GM23338 (cell line): ENCODE measurements at regions not wholly inside any gene's neighbourhood (a gene's known extent, or its start where the extent isn't known, plus 50 kb on each side); places are given as distances from the start of the nearest gene placed in this dataset.

Source experiments
- ATAC-seq: fragments of 200-7000 bp; cut with Tn5 transposase; 3 replicates; pipeline ENCODE4 v1.9.1; 2020
- DNase-seq: peaks from one replicate; pipeline ENCODE4 v3.0.0-alpha.2; 2015; ENCODE audit warnings: low spot score
- H2AFZ ChIP-seq: fragments of 200-600 bp; sonication (generic); 2 replicates; pipeline ENCODE4 v1.8.0; 2016; ENCODE audit warnings: antibody characterized with exemption, mild to moderate bottlenecking, moderate library complexity
- H3F3A ChIP-seq: fragments of 200-600 bp; sonication (generic); replicated peaks from 2 replicates; pipeline ENCODE4 v1.8.0; 2017; ENCODE audit warnings: antibody characterized with exemption, mixed run types, low read depth
- H3K27ac ChIP-seq: fragments of 200-600 bp; sonication (generic); 2 replicates; pipeline ENCODE4 v1.6.1; 2016; ENCODE audit warnings: low read depth
- H3K27me3 ChIP-seq: fragments of 200-600 bp; sonication (generic); 2 replicates; pipeline ENCODE4 v1.8.0; 2016; ENCODE audit warnings: mild to moderate bottlenecking, mixed run types, moderate library complexity; ENCODE audit not compliant: insufficient read depth
- H3K36me3 ChIP-seq: fragments of 200-600 bp; sonication (generic); 2 replicates; pipeline ENCODE4 v1.8.0; 2016; ENCODE audit warnings: mild to moderate bottlenecking; ENCODE audit not compliant: insufficient read depth
- H3K4me1 ChIP-seq: fragments of 200-600 bp; sonication (generic); 2 replicates; pipeline ENCODE4 v1.8.0; 2016; ENCODE audit warnings: mild to moderate bottlenecking, moderate library complexity; ENCODE audit not compliant: insufficient read depth
- H3K4me2 ChIP-seq: fragments of 200-600 bp; sonication (generic); 2 replicates; pipeline ENCODE4 v1.7.1; 2017; ENCODE audit warnings: mixed run types
- H3K4me3 ChIP-seq: fragments of 200-600 bp; sonication (generic); 2 replicates; pipeline ENCODE4 v1.6.1; 2016; ENCODE audit warnings: mixed run types
- H3K79me2 ChIP-seq: fragments of 200-600 bp; sonication (generic); replicated peaks from 2 replicates; pipeline ENCODE4 v1.8.0; 2017; ENCODE audit warnings: mild to moderate bottlenecking; ENCODE audit not compliant: insufficient read depth
- H3K9me2 ChIP-seq: fragments of 200-600 bp; sonication (generic); 2 replicates; pipeline ENCODE4 v1.8.0; 2017; ENCODE audit not compliant: insufficient read depth
- H4K20me1 ChIP-seq: fragments of 200-600 bp; sonication (generic); replicated peaks from 2 replicates; pipeline ENCODE4 v1.8.0; 2017; ENCODE audit warnings: mild to moderate bottlenecking; ENCODE audit not compliant: insufficient read depth
- H3K27ac Mint-ChIP-seq: 2 replicates; pipeline ENCODE4 v1.8.0; 2020; ENCODE audit warnings: inconsistent platforms, mild to moderate bottlenecking, moderate library complexity, mixed read lengths
- H3K27me3 Mint-ChIP-seq: 3 replicates; pipeline ENCODE4 v1.8.0; 2022; ENCODE audit warnings: low read depth, mild to moderate bottlenecking, moderate library complexity, mixed read lengths, inconsistent platforms; ENCODE audit not compliant: insufficient read depth, poor library complexity
- H3K36me3 Mint-ChIP-seq: 3 replicates; pipeline ENCODE4 v1.8.0; 2021; ENCODE audit warnings: low read depth, mild to moderate bottlenecking, inconsistent platforms, moderate library complexity, mixed read lengths
- H3K4me1 Mint-ChIP-seq: 3 replicates; pipeline ENCODE4 v1.8.0; 2020; ENCODE audit warnings: mild to moderate bottlenecking, inconsistent platforms, mixed read lengths
- H3K4me3 Mint-ChIP-seq: 3 replicates; pipeline ENCODE4 v1.8.0; 2021; ENCODE audit warnings: moderate library complexity, mild to moderate bottlenecking, inconsistent platforms, mixed read lengths
- H3K9me3 Mint-ChIP-seq: 3 replicates; pipeline ENCODE4 v1.8.0; 2020; ENCODE audit warnings: moderate library complexity, mild to moderate bottlenecking, inconsistent platforms, mixed read lengths
- CREB1 ChIP-seq: fragments of 250-450 bp; sonication (Bioruptor Pico); IDR thresholded peaks from 2 replicates; pipeline ENCODE4 v1.5.0; 2020; ENCODE audit warnings: low read depth, mild to moderate bottlenecking, moderate library complexity
- ETS1 ChIP-seq: IDR thresholded peaks from 2 replicates; pipeline ENCODE4 v1.6.1; 2016; ENCODE audit warnings: antibody characterized with exemption
- EZH2 ChIP-seq: fragments of 200-600 bp; sonication (generic); IDR thresholded peaks from one replicate; pipeline ENCODE4 v1.8.0; 2017; ENCODE audit warnings: antibody characterized with exemption, mild to moderate bottlenecking, low read depth; ENCODE audit not compliant: unreplicated experiment
- EZH2phosphoT487 ChIP-seq: fragments of 200-600 bp; sonication (generic); IDR thresholded peaks from one replicate; pipeline ENCODE4 v1.8.1; 2018; ENCODE audit warnings: antibody characterized with exemption; ENCODE audit not compliant: unreplicated experiment
- JUNB ChIP-seq: IDR thresholded peaks from one replicate; pipeline ENCODE4 v1.6.1; 2016; ENCODE audit warnings: antibody characterized with exemption; ENCODE audit not compliant: unreplicated experiment
- NANOG ChIP-seq: IDR thresholded peaks from 2 replicates; pipeline ENCODE4 v1.6.1; 2016; ENCODE audit warnings: antibody characterized with exemption, borderline replicate concordance
- POLR2AphosphoS5 ChIP-seq: IDR thresholded peaks from 2 replicates; pipeline ENCODE4 v1.6.1; 2016; ENCODE audit warnings: antibody characterized with exemption, low read depth
- STAT1 ChIP-seq: IDR thresholded peaks from one replicate; pipeline ENCODE4 v1.6.1; 2016; ENCODE audit warnings: antibody characterized with exemption; ENCODE audit not compliant: unreplicated experiment
- ZNF114 ChIP-seq: fragments of 250-450 bp; sonication (Bioruptor Pico); IDR thresholded peaks from 2 replicates; pipeline ENCODE4 v1.5.0; 2020; ENCODE audit warnings: mild to moderate bottlenecking, moderate library complexity
- ZNF331 ChIP-seq: fragments of 250-450 bp; sonication (Bioruptor Pico); IDR thresholded peaks from 2 replicates; pipeline ENCODE4 v1.5.0; 2020; ENCODE audit warnings: low read depth, mild to moderate bottlenecking, moderate library complexity
- TF ChIP-seq, protein P1 (sequence below): IDR thresholded peaks from one replicate; pipeline ENCODE4 v1.6.1; 2018; ENCODE audit warnings: antibody characterized with exemption; ENCODE audit not compliant: unreplicated experiment

DNA sequence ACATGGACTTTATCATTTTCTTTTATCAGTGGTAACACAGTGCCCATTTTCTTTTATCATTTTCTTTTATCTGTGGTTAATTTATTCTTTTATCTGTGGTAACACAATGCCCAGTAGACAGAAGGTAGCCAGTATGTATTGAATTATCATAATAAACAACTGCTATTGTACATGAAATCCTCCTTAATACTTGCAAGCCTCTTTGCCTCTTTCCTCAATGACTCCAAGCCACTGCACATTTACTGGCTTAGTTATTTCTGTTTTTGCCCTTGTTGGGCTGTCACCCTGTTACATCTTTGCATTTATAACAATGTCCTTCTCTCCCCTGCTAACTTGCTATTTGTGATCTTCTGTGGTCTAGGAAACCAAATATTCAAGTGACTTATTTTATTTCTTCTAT, 345.0 kb downstream of the ATP23 start:
- DNase-seq (no peak), ATAC-seq (no peak)
- H3K79me2 ChIP-seq, result no peaks in the 10 kb centered on the region
- TF ChIP-seq NANOG (no peak), ETS1 (no peak)
- peaks cover 16% of the 10 kb centered on the region; the same call in 2 of the 3 replicates for H3K4me1 Mint-ChIP-seq
- H3K4me1 ChIP-seq, result 0 out of 2 replicates have a peak, but pooled peaks cover 3% of the 10 kb centered on the region
- H3K27ac Mint-ChIP-seq, result no peak overlapping the region
- H3K27ac ChIP-seq, result no peak overlapping the region
- no peak overlapping the region for H3K4me3 ChIP-seq
- peaks cover 6% of the 10 kb centered on the region for H3K27me3 Mint-ChIP-seq
- no peaks in the 10 kb centered on the region for H3K36me3 ChIP-seq
- H3K36me3 Mint-ChIP-seq, result no peaks in the 10 kb centered on the region; the same call in 2 of the 3 replicates
- H3K9me3 Mint-ChIP-seq, result peaks cover 9% of the 10 kb centered on the region
- no peak overlapping the region for H3K4me2 ChIP-seq
- H3F3A ChIP-seq, result no peaks in the 10 kb centered on the region
- H4K20me1 ChIP-seq, result no peaks in the 10 kb centered on the region
- H2AFZ ChIP-seq, result no peak overlapping the region
- H3K4me3 Mint-ChIP-seq, result no peak overlapping the region
- H3K27me3 ChIP-seq, result no peaks in the 10 kb centered on the region
- no peaks in the 10 kb centered on the region for H3K9me2 ChIP-seq

- ATAC-seq (no peak), DNase-seq (no peak)
- no peaks in the 10 kb centered on the region for H3F3A ChIP-seq
- H2AFZ ChIP-seq, result no peak overlapping the region
- H3K36me3 ChIP-seq, result no peaks in the 10 kb centered on the region
- no peaks in the 10 kb centered on the region for H3K36me3 Mint-ChIP-seq
- H3K27ac Mint-ChIP-seq, result no peak overlapping the region
- peaks cover 6% of the 10 kb centered on the region for H3K27me3 Mint-ChIP-seq
- no peak overlapping the region for H3K4me2 ChIP-seq
- H3K79me2 ChIP-seq, result no peaks in the 10 kb centered on the region
- H3K4me1 ChIP-seq, result peaks cover 10% of the 10 kb centered on the region; the same call in 1 of the 2 replicates
- H3K27ac ChIP-seq, result no peak overlapping the region
- no peak overlapping the region for H3K4me3 Mint-ChIP-seq
- H3K9me2 ChIP-seq, result no peaks in the 10 kb centered on the region
- H3K4me3 ChIP-seq, result no peak overlapping the region
- H3K4me1 Mint-ChIP-seq, result peaks cover 27% of the 10 kb centered on the region
- no peaks in the 10 kb centered on the region for H4K20me1 ChIP-seq
- no peaks in the 10 kb centered on the region; the same call in 2 of the 3 replicates for H3K9me3 Mint-ChIP-seq
- no peaks in the 10 kb centered on the region for H3K27me3 ChIP-seq
- TF ChIP-seq, protein P1, sequence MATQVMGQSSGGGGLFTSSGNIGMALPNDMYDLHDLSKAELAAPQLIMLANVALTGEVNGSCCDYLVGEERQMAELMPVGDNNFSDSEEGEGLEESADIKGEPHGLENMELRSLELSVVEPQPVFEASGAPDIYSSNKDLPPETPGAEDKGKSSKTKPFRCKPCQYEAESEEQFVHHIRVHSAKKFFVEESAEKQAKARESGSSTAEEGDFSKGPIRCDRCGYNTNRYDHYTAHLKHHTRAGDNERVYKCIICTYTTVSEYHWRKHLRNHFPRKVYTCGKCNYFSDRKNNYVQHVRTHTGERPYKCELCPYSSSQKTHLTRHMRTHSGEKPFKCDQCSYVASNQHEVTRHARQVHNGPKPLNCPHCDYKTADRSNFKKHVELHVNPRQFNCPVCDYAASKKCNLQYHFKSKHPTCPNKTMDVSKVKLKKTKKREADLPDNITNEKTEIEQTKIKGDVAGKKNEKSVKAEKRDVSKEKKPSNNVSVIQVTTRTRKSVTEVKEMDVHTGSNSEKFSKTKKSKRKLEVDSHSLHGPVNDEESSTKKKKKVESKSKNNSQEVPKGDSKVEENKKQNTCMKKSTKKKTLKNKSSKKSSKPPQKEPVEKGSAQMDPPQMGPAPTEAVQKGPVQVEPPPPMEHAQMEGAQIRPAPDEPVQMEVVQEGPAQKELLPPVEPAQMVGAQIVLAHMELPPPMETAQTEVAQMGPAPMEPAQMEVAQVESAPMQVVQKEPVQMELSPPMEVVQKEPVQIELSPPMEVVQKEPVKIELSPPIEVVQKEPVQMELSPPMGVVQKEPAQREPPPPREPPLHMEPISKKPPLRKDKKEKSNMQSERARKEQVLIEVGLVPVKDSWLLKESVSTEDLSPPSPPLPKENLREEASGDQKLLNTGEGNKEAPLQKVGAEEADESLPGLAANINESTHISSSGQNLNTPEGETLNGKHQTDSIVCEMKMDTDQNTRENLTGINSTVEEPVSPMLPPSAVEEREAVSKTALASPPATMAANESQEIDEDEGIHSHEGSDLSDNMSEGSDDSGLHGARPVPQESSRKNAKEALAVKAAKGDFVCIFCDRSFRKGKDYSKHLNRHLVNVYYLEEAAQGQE, result no peak
- no peak for TF ChIP-seq ZNF114 (CRISPR knock-in tag)
- TF ChIP-seq NANOG, result no peak
- no peak for TF ChIP-seq CREB1
- no peak for TF ChIP-seq ZNF331 (CRISPR knock-in tag)
- TF ChIP-seq JUNB, result no peak
- TF ChIP-seq ETS1, result no peak
- no peak for TF ChIP-seq EZH2
- no peak for TF ChIP-seq EZH2phosphoT487
- TF ChIP-seq POLR2AphosphoS5, result no peak
- no peak for TF ChIP-seq STAT1
Measured at GRCh38 chr12:58288190-58288589, 346.8 kb downstream of the ATP23 start.
